ENCODE measurements at regions not wholly inside any gene's neighbourhood (a gene's known extent, or its start where the extent isn't known, plus 50 kb on each side); places are given as distances from the start of the nearest gene placed in this dataset.

- TF ChIP-seq POLR2A (IDR thresholded peaks at IDR 0.05; ENCODE audit: low read depth, low read length), result no peak
- TF ChIP-seq TAF1 (IDR thresholded peaks at IDR 0.05; ENCODE audit: low read depth, low read length), result no peak
- TF ChIP-seq POLR2AphosphoS5 (IDR thresholded peaks at IDR 0.05; ENCODE audit: low read depth, low read length), result no peak
- no peak for TF ChIP-seq SPI1 (IDR thresholded peaks at IDR 0.05; ENCODE audit: low read depth, low read length)
- no peak for TF ChIP-seq PAX5 (IDR thresholded peaks at IDR 0.05; ENCODE audit: insufficient read depth, low read length, severe bottlenecking)
Observed at GRCh38 chr14:101075025-101075800, 171.7 kb upstream of the RTL1 start.
